H9 (cell line): ENCODE measurements at regions not wholly inside any gene's neighbourhood (a gene's known extent, or its start where the extent isn't known, plus 50 kb on each side); places are given as distances from the start of the nearest gene placed in this dataset.

Experiments used
- DNase-seq: peaks from one replicate; pipeline ENCODE4 v3.0.0-alpha.2; 2017
- H2AFZ ChIP-seq: one replicate; pipeline ENCODE4 v1.6.1; 2013; ENCODE audit warnings: mild to moderate bottlenecking, low read length, control low read depth, moderate library complexity
- H2AK5ac ChIP-seq: 2 replicates; pipeline ENCODE4 v1.6.1; 2013; ENCODE audit warnings: low read length, control low read depth, mixed read lengths; ENCODE audit not compliant: insufficient read length
- H2BK120ac ChIP-seq: one replicate; pipeline ENCODE4 v1.6.1; 2013; ENCODE audit warnings: low read depth, mild to moderate bottlenecking, low read length, control low read depth, inconsistent platforms; ENCODE audit not compliant: poor library complexity, severe bottlenecking
- H2BK12ac ChIP-seq: 2 replicates; pipeline ENCODE4 v1.6.1; 2013; ENCODE audit warnings: low read length, control low read depth, mixed read lengths, low read depth; ENCODE audit not compliant: insufficient read length
- H2BK15ac ChIP-seq: 2 replicates; pipeline ENCODE4 v1.6.1; 2013; ENCODE audit warnings: low read depth, low read length, control low read depth
- H2BK20ac ChIP-seq: one replicate; pipeline ENCODE4 v1.6.1; 2013; ENCODE audit warnings: low read depth, mild to moderate bottlenecking, low read length, control low read depth, inconsistent platforms; ENCODE audit not compliant: poor library complexity, severe bottlenecking
- H2BK5ac ChIP-seq: 2 replicates; pipeline ENCODE4 v1.6.1; 2013; ENCODE audit warnings: low read length, control low read depth, mixed read lengths; ENCODE audit not compliant: insufficient read length
- H3K14ac ChIP-seq: 2 replicates; pipeline ENCODE4 v1.6.1; 2013; ENCODE audit warnings: low read length, control low read depth; ENCODE audit not compliant: insufficient read depth
- H3K18ac ChIP-seq: 2 replicates; pipeline ENCODE4 v1.6.1; 2013; ENCODE audit warnings: low read depth, mild to moderate bottlenecking, mixed read lengths, low read length, control low read depth; ENCODE audit not compliant: insufficient read length
- H3K23ac ChIP-seq: 2 replicates; pipeline ENCODE4 v1.6.1; 2013; ENCODE audit warnings: low read length, control low read depth, mixed read lengths, low read depth; ENCODE audit not compliant: insufficient read length
- H3K23me2 ChIP-seq: 2 replicates; pipeline ENCODE4 v1.6.1; 2013; ENCODE audit warnings: low read depth, mild to moderate bottlenecking, mixed read lengths, low read length, control low read depth; ENCODE audit not compliant: insufficient read length, poor library complexity, severe bottlenecking
- H3K27ac ChIP-seq: 2 replicates; pipeline ENCODE4 v1.5.1; 2013; ENCODE audit warnings: low read length, control low read depth, mixed read lengths, low read depth; ENCODE audit not compliant: insufficient read length
- H3K27me3 ChIP-seq: 2 replicates; pipeline ENCODE4 v1.6.1; 2013; ENCODE audit warnings: low read length, control low read depth, inconsistent platforms; ENCODE audit not compliant: insufficient read depth
- H3K4ac ChIP-seq: 2 replicates; pipeline ENCODE4 v1.6.1; 2013; ENCODE audit warnings: low read depth, mild to moderate bottlenecking, control low read depth, inconsistent platforms, low read length, moderate library complexity
- H3K4me1 ChIP-seq: 2 replicates; pipeline ENCODE4 v1.6.1; 2013; ENCODE audit warnings: low read length, control low read depth, inconsistent platforms; ENCODE audit not compliant: insufficient read depth
- H3K4me2 ChIP-seq: 2 replicates; pipeline ENCODE4 v1.6.1; 2013; ENCODE audit warnings: low read length, control low read depth, mixed read lengths; ENCODE audit not compliant: insufficient read length, insufficient read depth
- H3K56ac ChIP-seq: 2 replicates; pipeline ENCODE4 v1.6.1; 2013; ENCODE audit warnings: low read depth, mild to moderate bottlenecking, mixed read lengths, low read length, control low read depth; ENCODE audit not compliant: insufficient read length
- H3K79me1 ChIP-seq: 2 replicates; pipeline ENCODE4 v1.6.1; 2013; ENCODE audit warnings: low read depth, mild to moderate bottlenecking, moderate library complexity, low read length, control low read depth, inconsistent platforms; ENCODE audit not compliant: insufficient read depth, poor library complexity, severe bottlenecking
- H3K79me2 ChIP-seq: 2 replicates; pipeline ENCODE4 v1.6.1; 2013; ENCODE audit warnings: low read length, control low read depth, inconsistent platforms; ENCODE audit not compliant: insufficient read depth
- H3K9ac ChIP-seq: 2 replicates; pipeline ENCODE4 v1.6.1; 2013; ENCODE audit warnings: low read length, control low read depth, mixed read lengths; ENCODE audit not compliant: insufficient read length; ENCODE audit errors: extremely low read depth
- H3K9me3 ChIP-seq: one replicate; pipeline ENCODE4 v1.6.1; 2013; ENCODE audit warnings: low read depth, low read length, inconsistent platforms; ENCODE audit not compliant: control insufficient read depth
- H3T11ph ChIP-seq: one replicate; pipeline ENCODE4 v1.6.1; 2013; ENCODE audit warnings: mild to moderate bottlenecking, low read length, control low read depth, inconsistent platforms
- H4K20me1 ChIP-seq: one replicate; pipeline ENCODE4 v1.6.1; 2013; ENCODE audit not compliant: control insufficient read depth, insufficient read length, insufficient read depth
- H4K5ac ChIP-seq: 2 replicates; pipeline ENCODE4 v1.6.1; 2013; ENCODE audit warnings: low read depth, mild to moderate bottlenecking, mixed read lengths, low read length, control low read depth; ENCODE audit not compliant: insufficient read length
- H4K8ac ChIP-seq: replicated peaks from 2 replicates; pipeline ENCODE4 v1.6.1; 2013; ENCODE audit warnings: low read length, control low read depth, mixed read lengths, low read depth; ENCODE audit not compliant: insufficient read length
- H4K91ac ChIP-seq: 2 replicates; pipeline ENCODE4 v1.6.1; 2013; ENCODE audit warnings: low read depth, mild to moderate bottlenecking, moderate library complexity, mixed read lengths, low read length, control low read depth; ENCODE audit not compliant: insufficient read length
- H3K27ac Mint-ChIP-seq, 3 experiments: 2 replicates in 2 of 3; 3 replicates in 1 of 3; pipeline ENCODE4 v1.8.0; 2020 to 2021; ENCODE audit warnings: mixed read lengths in 3 of 3, mild to moderate bottlenecking in 1 of 3, moderate library complexity in 1 of 3
- H3K27me3 Mint-ChIP-seq: 2 replicates; pipeline ENCODE4 v1.8.0; 2021; ENCODE audit warnings: low read depth, mild to moderate bottlenecking, moderate library complexity, mixed read lengths
- H3K36me3 Mint-ChIP-seq, 3 experiments: 2 replicates in 2 of 3; 3 replicates in 1 of 3; pipeline ENCODE4 v1.8.0; 2020 to 2021; ENCODE audit warnings: low read depth in 3 of 3, mixed read lengths in 3 of 3; ENCODE audit not compliant: insufficient read depth in 1 of 3
- H3K4me1 Mint-ChIP-seq, 2 experiments: 2 replicates each; pipeline ENCODE4 v1.8.0; 2020; ENCODE audit warnings: mixed read lengths in 2 of 2
- H3K4me3 Mint-ChIP-seq, 2 experiments: 2 replicates in 1 of 2; 3 replicates in 1 of 2; pipeline ENCODE4 v1.8.0; 2020 to 2021; ENCODE audit warnings: mild to moderate bottlenecking in 2 of 2, mixed read lengths in 2 of 2, moderate library complexity in 1 of 2
- H3K9me3 Mint-ChIP-seq, 2 experiments: 2 replicates in 1 of 2; 3 replicates in 1 of 2; pipeline ENCODE4 v1.8.0; 2020; ENCODE audit warnings: mild to moderate bottlenecking in 2 of 2, mixed read lengths in 2 of 2, moderate library complexity in 1 of 2
- CTCF ChIP-seq: fragments of 200-600 bp; sonication (generic); conservative IDR thresholded peaks from 3 replicates; pipeline ENCODE4 v1.8.0; 2021; ENCODE audit warnings: antibody characterized with exemption, mild to moderate bottlenecking
- WGBS: extraction: QIAGEN DNeasy Blood & Tissue Kit; methylation state at CpG from one replicate; pipeline ENCODE4 v1.1.7; 2013; ENCODE audit warnings: missing lambda C conversion rate, low lambda C conversion rate, mixed read lengths; ENCODE audit not compliant: insufficient read length; ENCODE audit errors: extremely low coverage; 5-methylcytosine and 5-hydroxymethylcytosine counted together

- Histone ChIP-seq H4K20me1 (no peaks in the 10 kb centered on the region), H2BK120ac (no peak overlapping the region), H2BK12ac (no peak overlapping the region), H3K9me3 (no peaks in the 10 kb centered on the region), H3K79me2 (no peaks in the 10 kb centered on the region), H3K23ac (no peak overlapping the region), H3K14ac (no peak overlapping the region), H2AFZ (no peak overlapping the region), H4K91ac (no peak overlapping the region), H3K56ac (no peak overlapping the region), H3K4me2 (no peak overlapping the region), H3K9ac (no peak overlapping the region), H3K18ac (no peak overlapping the region), H4K8ac (no peak overlapping the region), H3K27ac (no peak overlapping the region), H2BK20ac (no peak overlapping the region), H3K4ac (no peak overlapping the region), H3K79me1 (no peaks in the 10 kb centered on the region), H3T11ph (no peak overlapping the region), H3K27me3 (no peaks in the 10 kb centered on the region), H2BK5ac (no peak overlapping the region), H4K5ac (no peak overlapping the region), H3K23me2 (no peaks in the 10 kb centered on the region), H2BK15ac (no peak overlapping the region), H2AK5ac (no peak overlapping the region), H3K4me1 (no peaks in the 10 kb centered on the region)
- Mint-ChIP-seq H3K4me1 (peaks cover 9 to 12% of the 10 kb centered on the region in 2 experiments), H3K4me3 (no peak overlapping the region), H3K9me3 (no peaks in the 10 kb centered on the region; a peak in 1 of 5 replicates), H3K27ac (no peak overlapping the region), H3K27me3 (no peaks in the 10 kb centered on the region), H3K36me3 (no peaks in the 10 kb centered on the region)
- TF ChIP-seq CTCF = no peak
- WGBS = no CpG with 5 or more reads among the region's 5 CpGs
- no peak for DNase-seq
Measured at GRCh38 chr12:58504143-58504938, 416.0 kb downstream of the LRIG3 start.
